CD14-positive monocyte (primary cell): ENCODE measurements at regions not wholly inside any gene's neighbourhood (a gene's known extent, or its start where the extent isn't known, plus 50 kb on each side); places are given as distances from the start of the nearest gene placed in this dataset.

Experiments used
- DNase-seq, 3 donors: peaks; one replicate each; pipeline ENCODE4 v3.0.0-alpha.2; 2011 to 2022
- H2AFZ ChIP-seq: 2 replicates; pipeline ENCODE4 v1.6.0; 2012; ENCODE audit warnings: mild to moderate bottlenecking, low read depth, low read length, inconsistent platforms; ENCODE audit not compliant: insufficient read depth, poor library complexity, severe bottlenecking
- H3K27ac ChIP-seq, 2 donors: 1 replicate in 1 of 2; 2 replicates in 1 of 2; pipeline ENCODE4 v1.5.1; 2012 to 2013; ENCODE audit warnings: low read length in 2 of 2, control low read depth in 1 of 2, inconsistent platforms in 1 of 2, low read depth in 1 of 2, mild to moderate bottlenecking in 1 of 2
- H3K27me3 ChIP-seq, 2 donors: one replicate each; pipeline versions ENCODE4 v1.6.0 to v1.6.1; 2011 to 2013; ENCODE audit warnings: low read length in 2 of 2; ENCODE audit not compliant: control insufficient read depth in 2 of 2, insufficient read depth in 2 of 2
- H3K36me3 ChIP-seq, 2 donors: replicated peaks in 1 of 2; 1 replicate in 1 of 2; 2 replicates in 1 of 2; pipeline versions ENCODE4 v1.5.1 to v1.6.1; 2012 to 2013; ENCODE audit warnings: low read length in 2 of 2, control low read depth in 1 of 2, inconsistent platforms in 1 of 2, mild to moderate bottlenecking in 1 of 2; ENCODE audit not compliant: insufficient read depth in 2 of 2, control insufficient read depth in 1 of 2
- H3K4me1 ChIP-seq, 2 donors: 1 replicate in 1 of 2; 2 replicates in 1 of 2; pipeline versions ENCODE4 v1.5.1 to v1.6.1; 2012 to 2013; ENCODE audit warnings: low read length in 2 of 2, control low read depth in 1 of 2, inconsistent platforms in 1 of 2, mild to moderate bottlenecking in 1 of 2, moderate library complexity in 1 of 2; ENCODE audit not compliant: insufficient read depth in 2 of 2, control insufficient read depth in 1 of 2
- H3K4me2 ChIP-seq: replicated peaks from 2 replicates; pipeline ENCODE3; 2012; ENCODE audit warnings: low read length, moderate library complexity, mild to moderate bottlenecking; ENCODE audit not compliant: poor library complexity, severe bottlenecking; ENCODE audit errors: extremely low read depth
- H3K4me3 ChIP-seq, 3 experiments: fragments of 200-600 bp in 1 of 3; sonication (generic) in 1 of 3; replicated peaks in 1 of 3; 1 replicate in 2 of 3; 2 replicates in 1 of 3; pipeline ENCODE4 v1.5.1; 2011 to 2013; ENCODE audit warnings: low read length in 3 of 3, mild to moderate bottlenecking in 3 of 3, control low read depth in 2 of 3, low read depth in 2 of 3, inconsistent platforms in 1 of 3, moderate library complexity in 1 of 3
- H3K79me2 ChIP-seq: 2 replicates; pipeline ENCODE4 v1.6.0; 2012; ENCODE audit warnings: mild to moderate bottlenecking, control low read depth, inconsistent platforms, low read length, moderate library complexity; ENCODE audit not compliant: insufficient read depth
- H3K9ac ChIP-seq: 2 replicates; pipeline ENCODE4 v1.6.0; 2017; ENCODE audit warnings: low read length, mild to moderate bottlenecking; ENCODE audit not compliant: insufficient read depth, poor library complexity, severe bottlenecking
- H3K9me3 ChIP-seq, 2 donors: replicated peaks in 1 of 2; 1 replicate in 1 of 2; 2 replicates in 1 of 2; pipeline versions ENCODE4 v1.5.1 to v1.6.1; 2012 to 2013; ENCODE audit warnings: low read length in 2 of 2, control low read depth in 1 of 2; ENCODE audit not compliant: control insufficient read depth in 1 of 2, insufficient read depth in 1 of 2
- H4K20me1 ChIP-seq: 2 replicates; pipeline ENCODE4 v1.6.0; 2012; ENCODE audit warnings: mild to moderate bottlenecking, low read length, control low read depth, moderate library complexity; ENCODE audit not compliant: insufficient read depth
- H3K27ac Mint-ChIP-seq, 7 donors: one replicate each; pipeline ENCODE4 v1.8.0; 2020; ENCODE audit warnings: mild to moderate bottlenecking in 7 of 7, mixed read lengths in 7 of 7, moderate library complexity in 6 of 7, inconsistent platforms in 2 of 7
- H3K27me3 Mint-ChIP-seq, 3 donors: one replicate each; pipeline ENCODE4 v1.8.0; 2021 to 2022; ENCODE audit warnings: low read depth in 3 of 3, mild to moderate bottlenecking in 3 of 3, mixed read lengths in 3 of 3, moderate library complexity in 3 of 3, inconsistent platforms in 1 of 3
- H3K36me3 Mint-ChIP-seq, 2 donors: one replicate each; pipeline ENCODE4 v1.8.0; 2020; ENCODE audit warnings: mixed read lengths in 2 of 2, inconsistent platforms in 1 of 2, mild to moderate bottlenecking in 1 of 2
- H3K4me1 Mint-ChIP-seq: one replicate; pipeline ENCODE4 v1.8.0; 2020; ENCODE audit warnings: mild to moderate bottlenecking, mixed read lengths
- H3K4me3 Mint-ChIP-seq, 2 donors: one replicate each; pipeline ENCODE4 v1.8.0; 2020; ENCODE audit warnings: mild to moderate bottlenecking in 2 of 2, mixed read lengths in 2 of 2, moderate library complexity in 1 of 2
- H3K9me3 Mint-ChIP-seq, 7 donors: one replicate each; pipeline ENCODE4 v1.8.0; 2020 to 2022; ENCODE audit warnings: mixed read lengths in 7 of 7, mild to moderate bottlenecking in 6 of 7, moderate library complexity in 6 of 7, inconsistent platforms in 2 of 7
- CTCF ChIP-seq: fragments of 200-600 bp; IDR thresholded peaks from one replicate; pipeline ENCODE4 v1.8.0; 2022; ENCODE audit warnings: antibody characterized with exemption, mild to moderate bottlenecking
- WGBS: methylation state at CpG from one replicate; pipeline ENCODE4 v1.1.5; 2013; ENCODE audit warnings: missing lambda C conversion rate; ENCODE audit not compliant: insufficient coverage; 5-methylcytosine and 5-hydroxymethylcytosine counted together
- intact Hi-C, 2 donors: fragments of 100-400 bp; cut with micrococcal nuclease; formaldehyde crosslinking; loops; one replicate each; pipeline versions ENCODE4 v1.15.0 to v1.15.1; 2023

- Mint-ChIP-seq H3K27me3 (peaks cover 2% of the 10 kb centered on the region in 3 donors), H3K4me3 (no peak overlapping the region), H3K4me1 (no peaks in the 10 kb centered on the region), H3K27ac (no peak overlapping the region), H3K36me3 (no peaks in the 10 kb centered on the region), H3K9me3 (peaks cover 3 to 15% (median 9%) of the 10 kb centered on the region in 7 donors)
- Histone ChIP-seq H4K20me1 (no peaks in the 10 kb centered on the region), H3K4me3 (no peak overlapping the region), H3K4me1 (no peaks in the 10 kb centered on the region), H3K27ac (no peak overlapping the region), H3K27me3 (no peaks in the 10 kb centered on the region), H3K79me2 (no peaks in the 10 kb centered on the region), H3K9me3 (peaks cover 10 to 17% of the 10 kb centered on the region in 2 donors), H2AFZ (no peak overlapping the region), H3K4me2 (no peak overlapping the region), H3K36me3 (no peaks in the 10 kb centered on the region), H3K9ac (no peak overlapping the region)
- DNase-seq, result no peak
- WGBS, result 83% methylated on average over 1 of the region's 2 CpGs
- intact Hi-C loops, result no loop called here
- no peak for TF ChIP-seq CTCF
Measured at GRCh38 chr5:125541085-125541484, 794.6 kb upstream of the ZNF608 start.

- peak overlapping the region in 1 of 7 donors; percentile 41 for H3K27ac Mint-ChIP-seq
- Histone ChIP-seq H3K79me2 (no peaks in the 10 kb centered on the region), H3K27ac (no peak overlapping the region), H3K4me1 (no peaks in the 10 kb centered on the region), H4K20me1 (no peaks in the 10 kb centered on the region), H2AFZ (no peak overlapping the region), H3K9ac (no peak overlapping the region), H3K36me3 (no peaks in the 10 kb centered on the region), H3K9me3 (no peaks in the 10 kb centered on the region), H3K4me2 (no peak overlapping the region), H3K27me3 (no peaks in the 10 kb centered on the region), H3K4me3 (no peak overlapping the region)
- WGBS, result 22% methylated on average over 1 of the region's 2 CpGs
- H3K36me3 Mint-ChIP-seq, result no peaks in the 10 kb centered on the region
- H3K4me3 Mint-ChIP-seq, result no peak overlapping the region
- H3K27me3 Mint-ChIP-seq, result no peaks in the 10 kb centered on the region
- no peak for TF ChIP-seq CTCF
- intact Hi-C loops, result no loop called here
- no peaks in the 10 kb centered on the region for H3K4me1 Mint-ChIP-seq
- H3K9me3 Mint-ChIP-seq, result peaks cover 0 to 3% (median 0%) of the 10 kb centered on the region in 7 donors
- DNase-seq, result no peak
Measured at GRCh38 chr5:125549322-125549911, 803.0 kb upstream of the ZNF608 start.
